CD14-positive monocyte (primary cell): ENCODE measurements at regions not wholly inside any gene's neighbourhood (a gene's known extent, or its start where the extent isn't known, plus 50 kb on each side); places are given as distances from the start of the nearest gene placed in this dataset.

ENCODE experiments used
- DNase-seq, 3 donors: peaks; one replicate each; pipeline ENCODE4 v3.0.0-alpha.2; 2011 to 2022
- H2AFZ ChIP-seq: 2 replicates; pipeline ENCODE4 v1.6.0; 2012; ENCODE audit warnings: mild to moderate bottlenecking, low read depth, low read length, inconsistent platforms; ENCODE audit not compliant: insufficient read depth, poor library complexity, severe bottlenecking
- H3K27ac ChIP-seq, 2 donors: 1 replicate in 1 of 2; 2 replicates in 1 of 2; pipeline ENCODE4 v1.5.1; 2012 to 2013; ENCODE audit warnings: low read length in 2 of 2, control low read depth in 1 of 2, inconsistent platforms in 1 of 2, low read depth in 1 of 2, mild to moderate bottlenecking in 1 of 2
- H3K27me3 ChIP-seq, 2 donors: one replicate each; pipeline versions ENCODE4 v1.6.0 to v1.6.1; 2011 to 2013; ENCODE audit warnings: low read length in 2 of 2; ENCODE audit not compliant: control insufficient read depth in 2 of 2, insufficient read depth in 2 of 2
- H3K36me3 ChIP-seq, 2 donors: replicated peaks in 1 of 2; 1 replicate in 1 of 2; 2 replicates in 1 of 2; pipeline versions ENCODE4 v1.5.1 to v1.6.1; 2012 to 2013; ENCODE audit warnings: low read length in 2 of 2, control low read depth in 1 of 2, inconsistent platforms in 1 of 2, mild to moderate bottlenecking in 1 of 2; ENCODE audit not compliant: insufficient read depth in 2 of 2, control insufficient read depth in 1 of 2
- H3K4me1 ChIP-seq, 2 donors: 1 replicate in 1 of 2; 2 replicates in 1 of 2; pipeline versions ENCODE4 v1.5.1 to v1.6.1; 2012 to 2013; ENCODE audit warnings: low read length in 2 of 2, control low read depth in 1 of 2, inconsistent platforms in 1 of 2, mild to moderate bottlenecking in 1 of 2, moderate library complexity in 1 of 2; ENCODE audit not compliant: insufficient read depth in 2 of 2, control insufficient read depth in 1 of 2
- H3K4me2 ChIP-seq: replicated peaks from 2 replicates; pipeline ENCODE3; 2012; ENCODE audit warnings: low read length, moderate library complexity, mild to moderate bottlenecking; ENCODE audit not compliant: poor library complexity, severe bottlenecking; ENCODE audit errors: extremely low read depth
- H3K4me3 ChIP-seq, 3 experiments: fragments of 200-600 bp in 1 of 3; sonication (generic) in 1 of 3; replicated peaks in 1 of 3; 1 replicate in 2 of 3; 2 replicates in 1 of 3; pipeline ENCODE4 v1.5.1; 2011 to 2013; ENCODE audit warnings: low read length in 3 of 3, mild to moderate bottlenecking in 3 of 3, control low read depth in 2 of 3, low read depth in 2 of 3, inconsistent platforms in 1 of 3, moderate library complexity in 1 of 3
- H3K79me2 ChIP-seq: 2 replicates; pipeline ENCODE4 v1.6.0; 2012; ENCODE audit warnings: mild to moderate bottlenecking, control low read depth, inconsistent platforms, low read length, moderate library complexity; ENCODE audit not compliant: insufficient read depth
- H3K9ac ChIP-seq: 2 replicates; pipeline ENCODE4 v1.6.0; 2017; ENCODE audit warnings: low read length, mild to moderate bottlenecking; ENCODE audit not compliant: insufficient read depth, poor library complexity, severe bottlenecking
- H3K9me3 ChIP-seq, 2 donors: replicated peaks in 1 of 2; 1 replicate in 1 of 2; 2 replicates in 1 of 2; pipeline versions ENCODE4 v1.5.1 to v1.6.1; 2012 to 2013; ENCODE audit warnings: low read length in 2 of 2, control low read depth in 1 of 2; ENCODE audit not compliant: control insufficient read depth in 1 of 2, insufficient read depth in 1 of 2
- H4K20me1 ChIP-seq: 2 replicates; pipeline ENCODE4 v1.6.0; 2012; ENCODE audit warnings: mild to moderate bottlenecking, low read length, control low read depth, moderate library complexity; ENCODE audit not compliant: insufficient read depth
- H3K27ac Mint-ChIP-seq, 7 donors: one replicate each; pipeline ENCODE4 v1.8.0; 2020; ENCODE audit warnings: mild to moderate bottlenecking in 7 of 7, mixed read lengths in 7 of 7, moderate library complexity in 6 of 7, inconsistent platforms in 2 of 7
- H3K27me3 Mint-ChIP-seq, 3 donors: one replicate each; pipeline ENCODE4 v1.8.0; 2021 to 2022; ENCODE audit warnings: low read depth in 3 of 3, mild to moderate bottlenecking in 3 of 3, mixed read lengths in 3 of 3, moderate library complexity in 3 of 3, inconsistent platforms in 1 of 3
- H3K36me3 Mint-ChIP-seq, 2 donors: one replicate each; pipeline ENCODE4 v1.8.0; 2020; ENCODE audit warnings: mixed read lengths in 2 of 2, inconsistent platforms in 1 of 2, mild to moderate bottlenecking in 1 of 2
- H3K4me1 Mint-ChIP-seq: one replicate; pipeline ENCODE4 v1.8.0; 2020; ENCODE audit warnings: mild to moderate bottlenecking, mixed read lengths
- H3K4me3 Mint-ChIP-seq, 2 donors: one replicate each; pipeline ENCODE4 v1.8.0; 2020; ENCODE audit warnings: mild to moderate bottlenecking in 2 of 2, mixed read lengths in 2 of 2, moderate library complexity in 1 of 2
- H3K9me3 Mint-ChIP-seq, 7 donors: one replicate each; pipeline ENCODE4 v1.8.0; 2020 to 2022; ENCODE audit warnings: mixed read lengths in 7 of 7, mild to moderate bottlenecking in 6 of 7, moderate library complexity in 6 of 7, inconsistent platforms in 2 of 7
- CTCF ChIP-seq: fragments of 200-600 bp; IDR thresholded peaks from one replicate; pipeline ENCODE4 v1.8.0; 2022; ENCODE audit warnings: antibody characterized with exemption, mild to moderate bottlenecking
- WGBS: methylation state at CpG from one replicate; pipeline ENCODE4 v1.1.5; 2013; ENCODE audit warnings: missing lambda C conversion rate; ENCODE audit not compliant: insufficient coverage; 5-methylcytosine and 5-hydroxymethylcytosine counted together
- intact Hi-C, 2 donors: fragments of 100-400 bp; cut with micrococcal nuclease; formaldehyde crosslinking; loops; one replicate each; pipeline versions ENCODE4 v1.15.0 to v1.15.1; 2023

- no peak for TF ChIP-seq CTCF
- Histone ChIP-seq H3K4me3 (no peak overlapping the region), H4K20me1 (no peaks in the 10 kb centered on the region), H3K4me2 (no peak overlapping the region), H3K36me3 (no peaks in the 10 kb centered on the region), H3K9me3 (no peaks in the 10 kb centered on the region), H3K27ac (no peak overlapping the region), H3K4me1 (no peaks in the 10 kb centered on the region), H3K27me3 (no peaks in the 10 kb centered on the region), H2AFZ (no peak overlapping the region), H3K79me2 (no peaks in the 10 kb centered on the region), H3K9ac (no peak overlapping the region)
- Mint-ChIP-seq H3K36me3 (no peaks in the 10 kb centered on the region), H3K4me3 (no peak overlapping the region), H3K27me3 (peaks cover 0 to 1% (median under 1%) of the 10 kb centered on the region in 3 donors), H3K9me3 (peaks cover 0 to 2% (median 0%) of the 10 kb centered on the region in 7 donors), H3K4me1 (peaks cover 6% of the 10 kb centered on the region), H3K27ac (no peak overlapping the region)
- DNase-seq: no peak
- WGBS: 100% methylated on average over 1 of the region's 2 CpGs
- intact Hi-C loops: no loop called here
Measured at GRCh38 chr11:10943968-10944367, 86.1 kb upstream of the ZBED5 start.

GRCh38 chr11:10942620-10943019 is 84.8 kb upstream of the ZBED5 start:
- no peak for TF ChIP-seq CTCF
- Histone ChIP-seq H3K4me1 (no peaks in the 10 kb centered on the region), H3K4me2 (no peak overlapping the region), H3K27me3 (no peaks in the 10 kb centered on the region), H3K9me3 (no peaks in the 10 kb centered on the region), H3K27ac (no peak overlapping the region), H3K36me3 (no peaks in the 10 kb centered on the region), H4K20me1 (no peaks in the 10 kb centered on the region), H3K9ac (no peak overlapping the region), H3K79me2 (no peaks in the 10 kb centered on the region), H3K4me3 (no peak overlapping the region), H2AFZ (no peak overlapping the region)
- intact Hi-C loops: no loop called here
- Mint-ChIP-seq H3K36me3 (no peaks in the 10 kb centered on the region), H3K4me1 (peaks cover 6% of the 10 kb centered on the region), H3K9me3 (peaks cover 0 to 1% (median 0%) of the 10 kb centered on the region in 7 donors), H3K27me3 (peaks cover 0 to 1% (median 1%) of the 10 kb centered on the region in 3 donors), H3K4me3 (no peak overlapping the region), H3K27ac (no peak overlapping the region)
- WGBS: no CpG with 5 or more reads among the region's 3 CpGs
- DNase-seq: no peak
